Posterior vena cava (tissue), 2 donors: ENCODE measurements at regions not wholly inside any gene's neighbourhood (a gene's known extent, or its start where the extent isn't known, plus 50 kb on each side); places are given as distances from the start of the nearest gene placed in this dataset.

Experiments used
- DNase-seq: peaks from one replicate; pipeline ENCODE4 v3.0.0-alpha.2; 2020; ENCODE audit warnings: low spot score
- intact Hi-C, 2 donors: fragments of 100-400 bp; cut with DNase I; formaldehyde crosslinking; loops; one replicate each; pipeline versions ENCODE4 v1.14.1 to v1.14.2; 2022 to 2023
- donor health status: DM: yes; HTN: yes; CAD: no.
- donor health status: DM: yes; HTN: yes; CAD: no.

DNA sequence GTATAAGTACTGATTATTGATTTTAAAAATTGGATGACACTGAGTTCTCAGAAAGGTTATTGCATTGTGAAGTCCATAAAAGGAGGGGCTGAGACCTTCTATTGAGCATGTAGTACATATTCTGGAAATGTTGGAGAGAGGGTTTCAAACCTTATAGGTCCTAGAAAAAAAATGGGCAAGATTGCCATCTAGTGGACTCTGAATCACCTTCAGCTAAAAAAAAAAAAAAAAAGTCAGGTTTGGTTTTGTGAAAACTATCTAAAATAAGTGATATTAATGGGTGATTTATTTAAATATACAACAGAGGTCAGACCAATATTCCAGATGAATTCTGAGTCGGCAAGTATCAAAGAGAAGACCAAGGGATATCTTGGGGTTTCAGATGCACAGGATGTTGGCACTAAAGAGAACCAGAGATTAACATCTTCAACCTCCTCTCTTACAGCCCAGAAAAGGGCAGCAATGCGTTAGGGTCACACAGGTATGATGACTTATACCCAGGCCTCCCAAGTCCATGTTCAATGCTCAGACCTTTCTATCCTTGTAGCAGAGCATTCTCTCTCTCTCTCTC, 109.8 kb upstream of the NMUR2 start:
- intact Hi-C loops: no loop called here

DNA sequence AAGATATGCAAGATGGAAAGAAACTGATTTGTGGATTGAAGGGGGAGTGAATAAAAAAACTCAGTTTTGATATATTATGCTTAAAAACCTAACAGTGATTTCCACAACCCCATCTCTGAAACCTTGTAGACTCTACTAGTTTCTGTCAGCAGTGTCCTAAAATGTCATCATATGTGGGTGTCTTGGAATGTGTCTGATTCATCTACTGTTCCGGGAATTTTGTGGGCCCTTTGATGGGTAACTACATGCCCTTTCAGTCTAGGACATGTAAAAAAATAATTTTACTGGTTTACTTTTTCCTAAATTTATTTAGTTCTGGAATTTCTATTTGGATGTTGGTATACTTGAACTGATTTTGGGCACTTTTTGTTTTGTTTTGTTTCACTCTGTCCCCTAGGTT, 118.9 kb upstream of the NMUR2 start:
- DNase-seq: no peak
- intact Hi-C loops: no loop called here

More for the DNA sequence above, 109.8 kb upstream of the NMUR2 start:
- DNase-seq: no peak

DNA sequence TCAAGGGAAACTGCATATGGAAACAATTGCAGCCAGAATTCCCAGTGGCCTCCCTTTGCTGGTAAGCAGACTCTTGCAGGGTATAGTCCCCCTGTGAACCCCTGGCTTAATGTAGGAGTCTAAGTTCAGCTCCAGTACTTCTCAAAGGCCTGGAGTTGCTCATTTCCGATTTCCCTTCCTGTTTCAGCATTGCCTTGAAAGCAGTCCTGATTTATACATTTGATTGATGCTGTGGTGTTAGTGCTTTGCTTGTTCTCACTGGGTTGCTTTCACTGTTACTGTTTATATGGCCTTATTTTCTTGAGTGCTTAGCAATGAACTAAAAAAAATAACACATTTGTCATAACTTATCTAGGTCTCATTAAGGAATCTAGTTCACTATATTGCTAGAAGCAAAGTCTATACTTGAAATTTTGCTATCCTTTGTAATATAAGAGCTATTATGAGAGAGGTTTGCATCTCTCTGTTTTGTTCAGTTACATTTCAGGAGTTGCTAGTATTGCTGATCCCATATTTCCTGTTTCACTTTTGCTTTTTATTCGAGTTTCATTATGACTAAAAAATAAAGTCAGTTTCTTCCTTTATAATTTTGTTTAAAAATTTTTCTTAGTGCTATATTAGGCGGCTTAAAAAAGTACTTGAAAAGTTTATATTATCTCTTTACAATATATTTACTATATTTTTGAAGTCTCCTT, 122.4 kb upstream of the NMUR2 start:
- intact Hi-C loops: no loop called here
- no peak for DNase-seq

DNA sequence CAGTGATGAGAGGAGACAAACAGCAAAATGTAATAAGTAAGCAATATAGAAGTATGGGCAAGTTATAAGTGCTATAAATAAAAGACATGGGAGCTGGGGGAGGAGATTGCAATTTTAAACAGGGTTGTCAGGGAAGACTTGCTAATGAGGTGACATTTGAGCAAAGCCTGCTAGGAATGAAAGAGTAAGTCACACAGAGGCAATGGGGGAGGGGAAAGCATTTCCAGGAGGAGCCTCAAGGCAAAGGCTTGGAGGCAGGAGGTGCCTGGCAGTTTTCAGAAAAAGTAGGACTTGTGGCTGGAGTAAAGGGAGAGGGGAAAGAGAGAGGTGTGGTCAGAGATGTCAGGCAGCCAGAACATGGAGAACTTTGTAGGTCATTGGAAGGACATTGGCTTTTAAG, 124.4 kb upstream of the NMUR2 start:
- no peak for DNase-seq
- intact Hi-C loops: no loop called here

DNA sequence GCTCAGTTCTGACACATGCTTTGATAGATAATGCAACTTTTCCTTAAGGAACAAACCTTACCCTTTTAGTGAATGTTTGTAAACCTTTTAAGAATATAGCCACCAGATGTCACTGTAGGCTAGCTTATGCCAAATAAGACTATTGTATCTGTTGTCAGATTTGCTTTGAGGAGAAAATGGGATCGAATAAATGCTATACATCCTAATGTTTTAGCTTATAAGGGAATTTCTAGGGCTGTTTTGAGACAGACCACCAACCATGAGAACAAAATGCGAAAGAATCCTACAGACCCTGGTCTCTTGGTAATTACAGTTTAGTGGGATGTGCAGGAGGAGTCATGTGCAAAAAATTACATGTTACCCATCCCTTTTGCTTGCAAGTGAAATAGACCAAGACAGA, 127.6 kb upstream of the NMUR2 start:
- no peak for DNase-seq
- intact Hi-C loops: loop anchor here (10.0 kb wide), 1 partner anchor 1432 kb away; no protein-coding TSS in a partner anchor

DNA sequence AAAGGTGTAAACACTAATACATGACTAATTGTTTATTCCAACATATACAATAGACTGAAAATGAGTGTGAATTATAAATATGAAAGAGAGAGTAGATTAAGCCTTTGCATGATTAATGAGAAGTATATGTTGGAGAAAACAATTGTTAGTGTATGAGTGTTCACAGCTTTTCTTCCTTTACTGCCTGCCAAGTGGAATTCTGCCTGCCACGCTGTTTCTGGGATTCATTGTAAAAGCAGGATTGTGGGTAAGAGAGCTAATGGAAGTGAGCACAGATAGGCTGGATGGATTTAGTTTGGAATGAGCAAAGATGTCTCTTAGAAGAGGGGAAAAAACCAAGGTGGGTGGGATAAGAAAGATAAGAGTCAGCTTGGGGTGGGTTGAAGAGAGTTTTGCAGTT, 129.6 kb upstream of the NMUR2 start:
- no peak for DNase-seq
- intact Hi-C loops: loop anchor here (10.0 kb wide), 1 partner anchor 1430 kb away; no protein-coding TSS in a partner anchor

DNA sequence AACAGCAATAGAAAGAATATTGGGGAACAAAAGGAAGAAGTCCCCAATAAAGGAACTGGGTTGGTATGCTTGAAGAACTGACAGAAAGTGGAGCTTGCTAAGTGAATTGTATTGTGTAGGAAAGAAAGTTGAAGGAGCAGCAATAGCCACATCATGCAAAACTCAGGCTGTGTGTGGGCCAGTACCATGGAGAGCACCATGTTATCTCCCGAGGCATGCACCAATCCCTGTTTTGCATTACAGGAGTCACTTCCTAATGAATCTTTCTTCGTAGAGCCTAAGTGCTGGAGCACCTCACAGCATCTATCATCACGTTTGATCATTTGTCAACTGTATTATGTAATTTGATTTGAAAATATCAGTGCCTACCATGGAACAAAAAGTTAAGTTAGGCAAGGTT, 137.7 kb upstream of the NMUR2 start:
- no peak for DNase-seq
- intact Hi-C loops: no loop called here

DNA sequence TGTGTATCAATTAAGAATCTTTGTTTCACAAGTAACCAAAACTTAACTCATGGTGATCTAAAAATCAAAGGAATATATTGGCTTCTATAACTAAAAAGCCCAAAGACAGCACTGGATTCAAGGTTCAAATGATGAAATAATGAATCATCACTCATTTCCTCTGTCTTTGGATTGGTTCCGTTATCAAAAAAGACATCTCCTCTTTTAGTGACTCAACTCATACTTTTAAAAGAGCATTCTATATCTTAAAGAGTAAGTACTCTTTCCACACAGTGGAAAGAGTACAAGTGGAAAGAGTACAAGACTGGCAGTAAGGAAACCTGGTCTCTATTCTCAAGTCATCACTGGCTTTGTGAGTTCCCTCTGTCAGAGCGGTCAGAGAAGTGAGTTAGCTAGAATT, 141.4 kb upstream of the NMUR2 start:
- DNase-seq: no peak
- intact Hi-C loops: no loop called here

DNA sequence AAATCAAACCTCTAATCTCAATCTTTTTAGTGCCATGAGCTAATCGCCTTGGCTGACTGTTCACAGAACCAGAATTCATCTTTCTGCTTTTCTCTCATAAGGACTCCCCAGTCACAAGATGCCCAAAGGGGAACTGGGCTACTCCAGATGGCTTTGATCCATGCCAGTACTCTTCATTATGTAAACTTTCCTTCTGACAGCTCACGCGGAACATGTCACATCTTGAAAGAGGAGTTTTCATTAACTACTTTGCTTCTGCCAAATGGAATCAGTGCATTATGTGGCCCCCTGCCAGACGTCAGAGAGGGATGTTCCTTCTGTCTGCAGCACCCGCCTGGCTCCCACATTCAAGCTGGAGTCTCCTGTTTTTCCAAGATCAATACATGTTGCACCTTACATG, 142.1 kb upstream of the NMUR2 start:
- intact Hi-C loops: no loop called here
- no peak for DNase-seq

DNA sequence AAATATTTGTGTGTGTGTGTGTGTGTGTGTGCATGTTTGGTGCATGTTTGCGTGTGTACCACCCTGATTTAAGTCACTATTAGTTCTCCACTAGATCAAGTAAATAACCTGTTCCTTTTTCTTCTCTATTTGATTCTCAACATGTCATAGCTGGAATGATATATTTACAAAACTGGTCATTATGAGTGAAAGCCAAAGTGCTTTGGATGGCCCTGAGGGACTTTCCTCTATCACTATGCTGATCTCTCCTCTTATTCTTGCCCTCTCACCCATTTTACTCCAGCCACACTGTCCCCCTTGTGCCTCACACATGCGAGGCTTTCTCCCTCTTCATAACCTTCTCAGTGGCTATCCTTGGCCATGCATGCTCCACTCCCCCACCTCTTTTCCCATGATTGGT, 144.6 kb upstream of the NMUR2 start:
- no peak for DNase-seq
- intact Hi-C loops: no loop called here

DNA sequence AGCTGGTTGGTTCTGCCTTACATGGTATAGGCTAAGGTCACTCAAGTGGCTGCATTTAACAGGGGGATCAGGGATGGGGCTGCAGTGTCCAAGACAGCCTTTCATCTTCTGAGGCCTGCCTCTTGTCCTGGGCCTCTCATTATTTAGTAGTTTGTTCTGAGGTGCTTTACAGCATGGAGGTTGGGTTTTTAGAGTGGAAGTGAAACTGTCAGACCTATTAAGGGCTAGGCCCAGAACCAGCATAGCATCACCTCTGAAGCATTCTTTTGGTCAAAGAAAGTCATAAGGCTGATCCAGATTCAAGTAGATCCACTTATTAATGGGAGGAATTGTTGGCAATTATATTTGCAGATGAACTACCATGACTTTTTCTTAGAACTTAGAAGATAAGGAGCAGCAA, 146.0 kb upstream of the NMUR2 start:
- intact Hi-C loops: no loop called here
- no peak for DNase-seq

DNA sequence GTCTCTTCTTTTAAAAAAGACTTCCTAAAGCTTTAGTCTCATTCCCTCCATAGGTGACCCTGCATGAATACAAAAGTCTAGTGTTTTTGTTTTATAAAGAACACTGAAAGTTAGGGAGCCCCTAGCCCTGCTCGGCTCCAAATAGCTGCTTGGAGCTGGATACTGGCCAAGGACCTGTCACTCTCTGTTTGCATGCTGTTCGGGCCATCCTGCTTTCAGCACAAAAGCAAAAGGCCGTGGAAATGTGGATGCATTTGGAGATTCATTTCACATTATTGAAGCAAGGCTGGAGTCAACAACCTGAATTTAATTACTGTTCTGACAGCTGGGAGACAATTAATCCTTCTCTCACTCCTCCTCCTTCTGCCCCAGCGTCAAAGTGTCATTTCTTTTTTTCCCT, 151.7 kb upstream of the NMUR2 start:
- DNase-seq: no peak
- intact Hi-C loops: no loop called here

DNA sequence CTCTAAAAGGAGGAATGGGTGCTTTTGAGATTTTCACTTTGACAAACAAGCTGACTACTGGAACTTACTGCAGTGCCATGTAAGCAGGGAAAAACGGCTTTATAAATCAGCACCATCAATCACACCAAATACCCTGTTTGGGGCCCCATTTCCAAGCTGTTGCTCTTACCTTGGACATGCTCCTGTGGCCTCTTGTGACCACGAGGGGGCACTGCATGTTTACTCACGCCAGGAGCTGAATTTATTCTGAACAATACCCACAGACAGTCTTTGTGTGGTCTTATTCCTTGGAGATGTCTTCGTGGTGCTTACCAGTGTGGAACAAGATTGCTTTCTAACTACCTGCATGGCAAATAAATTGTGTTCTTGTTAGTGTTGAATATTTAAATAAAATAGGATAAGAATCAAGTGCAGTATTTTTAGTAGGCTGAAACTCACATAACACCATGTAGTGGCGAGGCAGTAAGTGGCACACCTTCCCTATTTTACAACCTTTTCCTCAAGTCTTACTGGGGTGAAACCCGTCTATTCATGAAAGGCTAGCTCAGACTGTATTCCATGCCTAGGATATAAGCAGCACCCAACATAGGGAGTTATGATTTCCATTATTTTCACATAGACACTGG, 155.5 kb upstream of the NMUR2 start:
- DNase-seq: peak; percentile 84
- intact Hi-C loops: no loop called here

DNA sequence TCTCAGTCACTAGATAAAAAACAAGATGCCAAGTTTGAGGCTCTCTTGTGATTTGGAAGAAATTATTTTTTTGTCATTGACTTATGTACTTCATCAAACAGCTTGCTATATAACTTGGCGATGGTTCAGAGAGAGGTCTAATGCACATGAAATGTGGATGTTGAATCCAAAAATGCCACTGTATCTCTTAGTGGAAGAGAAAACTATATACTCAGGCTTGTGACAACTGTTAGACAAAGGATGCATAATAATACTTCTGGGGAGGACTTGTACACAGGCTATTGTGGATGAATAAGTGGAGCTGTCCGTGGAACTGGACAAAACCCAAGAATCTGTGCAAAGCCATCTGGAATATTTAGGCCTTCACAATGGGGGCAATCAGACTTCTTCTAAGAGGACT, 162.9 kb upstream of the NMUR2 start:
- intact Hi-C loops: no loop called here
- no peak for DNase-seq

DNA sequence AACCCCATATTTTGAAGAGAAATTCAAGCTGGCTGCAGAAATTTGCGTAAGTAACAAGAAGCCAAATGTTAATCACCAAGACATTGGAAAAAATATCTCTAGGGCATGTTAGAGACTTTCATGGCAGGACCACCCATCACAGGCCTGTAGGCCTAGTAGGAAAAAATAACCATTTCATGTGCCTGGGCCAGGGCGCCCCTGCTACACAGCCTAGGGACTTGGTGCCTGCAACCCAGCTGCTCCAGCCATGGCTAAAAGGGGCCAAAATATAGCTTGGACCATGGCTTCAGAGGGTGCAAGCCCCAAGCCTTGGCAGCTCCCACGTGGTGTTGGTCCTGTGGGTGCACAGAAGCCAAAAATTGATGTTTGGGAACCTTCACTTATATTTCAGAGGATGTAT, 167.7 kb upstream of the NMUR2 start:
- intact Hi-C loops: no loop called here
- DNase-seq: no peak

DNA sequence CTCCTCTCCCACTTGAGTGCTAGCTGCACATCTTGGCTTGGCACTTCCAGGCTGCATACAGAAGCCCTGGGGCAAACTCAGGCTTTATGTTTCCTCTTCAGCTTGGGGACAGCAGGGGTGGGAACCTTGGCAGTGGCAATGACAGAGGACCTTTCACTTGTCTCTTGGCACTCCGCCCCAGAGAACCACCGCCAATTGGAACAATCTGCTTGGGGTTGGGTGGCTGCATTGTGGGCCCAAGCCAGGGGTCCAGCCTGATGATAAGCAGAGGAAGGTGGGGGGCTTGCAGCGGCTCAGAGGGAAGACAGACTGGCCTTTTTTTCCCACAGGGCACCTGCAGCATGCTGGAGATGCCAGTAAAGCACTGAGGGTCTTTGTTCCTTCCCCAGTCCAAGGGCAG, 179.0 kb upstream of the NMUR2 start:
- intact Hi-C loops: no loop called here
- DNase-seq: no peak

DNA sequence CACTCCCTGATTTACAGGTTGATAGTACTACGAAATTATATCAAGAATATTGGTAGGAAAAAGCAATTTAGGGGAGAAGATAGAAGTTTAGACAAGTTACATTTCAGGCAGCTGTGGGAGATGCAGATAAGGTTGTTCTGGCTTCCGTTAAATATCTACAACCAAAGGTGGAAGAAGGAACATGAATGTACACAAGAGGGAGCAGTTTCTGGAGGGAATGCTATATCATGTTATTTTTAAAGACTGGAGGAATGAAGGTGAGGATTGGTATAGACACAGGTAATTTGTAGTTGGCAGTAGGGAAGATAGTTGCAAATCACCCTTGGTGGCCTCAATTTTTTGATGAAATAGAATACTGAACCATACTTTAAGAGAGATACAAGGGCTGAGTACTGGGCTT, 187.3 kb upstream of the NMUR2 start:
- DNase-seq: no peak
- intact Hi-C loops: no loop called here

DNA sequence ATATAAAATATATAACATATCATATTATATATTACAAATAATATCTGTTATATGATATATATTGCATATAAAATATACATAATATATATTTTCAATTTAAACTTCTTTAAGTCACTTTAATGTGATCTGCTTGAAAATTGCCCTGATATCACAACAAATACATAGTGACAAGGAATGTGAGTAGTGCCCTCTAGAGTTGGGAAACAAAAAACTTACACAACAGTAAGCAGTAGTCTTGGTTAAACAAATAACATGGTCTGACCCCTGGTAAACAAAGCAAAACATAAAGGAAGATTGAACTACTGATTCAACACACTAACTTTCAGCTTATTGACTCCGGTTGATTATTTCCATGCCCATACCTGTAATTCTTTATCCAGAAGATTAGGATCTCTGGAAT, 188.3 kb upstream of the NMUR2 start:
- intact Hi-C loops: no loop called here

DNA sequence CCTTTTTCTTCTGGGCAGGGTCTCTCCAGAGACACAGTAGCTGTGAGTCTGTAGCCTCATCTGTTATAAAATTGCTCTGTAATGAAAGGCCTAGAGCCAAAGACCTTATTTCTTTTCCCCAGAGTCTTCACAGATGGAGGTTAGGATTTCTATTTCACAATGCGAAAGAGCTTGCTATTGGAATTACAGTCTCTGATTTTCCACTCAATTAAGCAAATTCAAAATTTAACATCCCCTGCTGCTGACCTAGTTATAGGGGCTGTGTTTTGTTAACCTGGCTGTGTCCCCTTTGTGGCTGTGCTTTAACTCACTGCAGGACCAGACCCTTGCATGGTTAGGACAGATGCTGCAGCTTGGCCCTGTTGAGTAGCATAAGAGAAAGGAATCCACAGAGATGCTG, 190.3 kb upstream of the NMUR2 start:
- intact Hi-C loops: no loop called here

More for the DNA sequence above, 188.3 kb upstream of the NMUR2 start:
- no peak for DNase-seq

DNA sequence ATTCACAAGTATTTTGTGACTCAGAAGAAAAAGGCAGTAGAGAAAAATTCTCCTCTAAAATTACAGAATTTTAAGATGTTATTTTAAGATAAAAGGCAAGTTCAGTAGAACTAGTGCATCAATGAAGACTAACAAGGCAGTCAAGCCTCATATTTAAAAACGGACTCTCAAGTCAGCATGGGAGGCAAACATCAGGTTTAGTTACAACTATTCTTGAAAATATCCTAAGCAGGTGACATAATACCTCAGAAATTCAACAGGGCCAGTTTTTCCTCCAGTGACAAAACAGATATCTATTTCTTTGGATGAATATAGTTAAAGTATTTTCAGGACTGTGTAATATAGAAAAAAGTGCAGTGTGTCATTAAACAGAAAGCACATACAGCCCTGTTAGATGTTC, 194.0 kb upstream of the NMUR2 start:
- DNase-seq: no peak
- intact Hi-C loops: no loop called here

More for the DNA sequence above, 190.3 kb upstream of the NMUR2 start:
- no peak for DNase-seq
